T-helper 1 cell treated with Interleukin-12 subunit alpha and Interleukin-12 subunit beta and Interleukin-4 antibody, amounts not matched to agents 30 μg/mL and 1 μg/mL, for 36 hours (primary cell): ENCODE measurements at regions not wholly inside any gene's neighbourhood (a gene's known extent, or its start where the extent isn't known, plus 50 kb on each side); places are given as distances from the start of the nearest gene placed in this dataset.
"Not testable (repeated sequence)": the region's sequence is repeated elsewhere in the genome, so short reads cannot be mapped to it uniquely, and the experiment has no call there.

Source experiments
- H3K27ac Mint-ChIP-seq: one replicate; pipeline ENCODE4 v1.8.0; 2021; ENCODE audit warnings: mild to moderate bottlenecking, mixed read lengths
- H3K27me3 Mint-ChIP-seq: one replicate; pipeline ENCODE4 v1.8.0; 2021; ENCODE audit warnings: low read depth, mixed read lengths
- H3K36me3 Mint-ChIP-seq: one replicate; pipeline ENCODE4 v1.8.0; 2021; ENCODE audit warnings: low read depth, mixed read lengths
- H3K4me1 Mint-ChIP-seq: one replicate; pipeline ENCODE4 v1.8.0; 2021; ENCODE audit warnings: low read depth, mixed read lengths
- H3K4me3 Mint-ChIP-seq: one replicate; pipeline ENCODE4 v1.8.0; 2021; ENCODE audit warnings: mild to moderate bottlenecking, moderate library complexity, mixed read lengths
- H3K9me3 Mint-ChIP-seq: one replicate; pipeline ENCODE4 v1.8.0; 2021; ENCODE audit warnings: mixed read lengths

GRCh38 chr7:128598946-128599345, 73.1 kb upstream of the GARIN1A start:
- not testable (repeated sequence) for H3K9me3 Mint-ChIP-seq, H3K27me3 Mint-ChIP-seq, H3K4me1 Mint-ChIP-seq, H3K27ac Mint-ChIP-seq, H3K4me3 Mint-ChIP-seq
- peaks cover 27% of the 10 kb centered on the region for H3K36me3 Mint-ChIP-seq

GRCh38 chr7:128608678-128609421, 63.2 kb upstream of the GARIN1A start:
- Mint-ChIP-seq H3K36me3 (peaks cover 10% of the 10 kb centered on the region), H3K4me3 (peak overlapping the region; percentile 73), H3K27ac (peak overlapping the region; percentile 78)
- not testable (repeated sequence) for H3K27me3 Mint-ChIP-seq, H3K4me1 Mint-ChIP-seq, H3K9me3 Mint-ChIP-seq

- peaks cover 20% of the 10 kb centered on the region for H3K36me3 Mint-ChIP-seq
- H3K4me3 Mint-ChIP-seq, H3K9me3 Mint-ChIP-seq, H3K4me1 Mint-ChIP-seq, H3K27me3 Mint-ChIP-seq, H3K27ac Mint-ChIP-seq: not testable (repeated sequence)
Observed at GRCh38 chr7:128613366-128613765, 58.7 kb upstream of the GARIN1A start.

GRCh38 chr7:128614812-128615211, 57.3 kb upstream of the GARIN1A start:
- not testable (repeated sequence) for H3K27ac Mint-ChIP-seq, H3K4me3 Mint-ChIP-seq, H3K27me3 Mint-ChIP-seq, H3K4me1 Mint-ChIP-seq, H3K9me3 Mint-ChIP-seq
- peaks cover 17% of the 10 kb centered on the region for H3K36me3 Mint-ChIP-seq

GRCh38 chr7:128616799-128617198, 55.3 kb upstream of the GARIN1A start:
- H3K36me3 Mint-ChIP-seq, result peaks cover 22% of the 10 kb centered on the region
- H3K9me3 Mint-ChIP-seq, H3K4me3 Mint-ChIP-seq, H3K27ac Mint-ChIP-seq, H3K4me1 Mint-ChIP-seq, H3K27me3 Mint-ChIP-seq: not testable (repeated sequence)
